ENCODE measurements at regions not wholly inside any gene's neighbourhood (a gene's known extent, or its start where the extent isn't known, plus 50 kb on each side); places are given as distances from the start of the nearest gene placed in this dataset.
"Not testable (repeated sequence)": the region's sequence is repeated elsewhere in the genome, so short reads cannot be mapped to it uniquely, and the experiment has no call there.

DNA sequence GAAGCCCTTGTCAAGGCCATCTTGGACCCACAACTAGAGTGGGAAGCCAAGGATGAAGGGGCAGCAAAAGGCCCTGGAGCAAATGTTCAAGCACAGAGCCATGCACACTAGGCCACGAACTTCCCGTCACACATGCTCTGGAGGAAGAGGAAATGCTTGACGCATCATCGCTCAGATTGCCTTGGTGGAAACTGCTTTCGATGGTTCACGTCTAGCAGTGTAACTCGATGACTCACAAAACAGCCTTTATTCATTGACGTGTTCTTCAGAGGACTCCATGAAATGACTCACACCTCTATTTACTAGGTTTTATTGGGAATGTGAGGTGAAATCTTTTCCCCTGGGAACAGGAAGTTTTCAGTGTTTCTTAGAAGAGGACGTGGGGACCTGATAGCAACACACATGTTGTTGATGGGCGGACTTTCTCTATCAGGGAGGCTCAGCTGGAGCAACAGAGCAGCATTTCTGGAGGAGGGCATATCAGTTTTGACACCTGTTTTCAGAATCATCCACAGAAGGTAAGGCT lies 79.8 kb upstream of the FLT1 start:
- TF ChIP-seq, protein P1, sequence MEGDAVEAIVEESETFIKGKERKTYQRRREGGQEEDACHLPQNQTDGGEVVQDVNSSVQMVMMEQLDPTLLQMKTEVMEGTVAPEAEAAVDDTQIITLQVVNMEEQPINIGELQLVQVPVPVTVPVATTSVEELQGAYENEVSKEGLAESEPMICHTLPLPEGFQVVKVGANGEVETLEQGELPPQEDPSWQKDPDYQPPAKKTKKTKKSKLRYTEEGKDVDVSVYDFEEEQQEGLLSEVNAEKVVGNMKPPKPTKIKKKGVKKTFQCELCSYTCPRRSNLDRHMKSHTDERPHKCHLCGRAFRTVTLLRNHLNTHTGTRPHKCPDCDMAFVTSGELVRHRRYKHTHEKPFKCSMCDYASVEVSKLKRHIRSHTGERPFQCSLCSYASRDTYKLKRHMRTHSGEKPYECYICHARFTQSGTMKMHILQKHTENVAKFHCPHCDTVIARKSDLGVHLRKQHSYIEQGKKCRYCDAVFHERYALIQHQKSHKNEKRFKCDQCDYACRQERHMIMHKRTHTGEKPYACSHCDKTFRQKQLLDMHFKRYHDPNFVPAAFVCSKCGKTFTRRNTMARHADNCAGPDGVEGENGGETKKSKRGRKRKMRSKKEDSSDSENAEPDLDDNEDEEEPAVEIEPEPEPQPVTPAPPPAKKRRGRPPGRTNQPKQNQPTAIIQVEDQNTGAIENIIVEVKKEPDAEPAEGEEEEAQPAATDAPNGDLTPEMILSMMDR (conservative IDR thresholded peaks at IDR 0.05; ENCODE audit: low read length): no peak
- no peak overlapping the region for H3K4me3 ChIP-seq (ENCODE audit: low read length)
- peak; percentile 94 for DNase-seq (ENCODE audit: low read depth)

DNA sequence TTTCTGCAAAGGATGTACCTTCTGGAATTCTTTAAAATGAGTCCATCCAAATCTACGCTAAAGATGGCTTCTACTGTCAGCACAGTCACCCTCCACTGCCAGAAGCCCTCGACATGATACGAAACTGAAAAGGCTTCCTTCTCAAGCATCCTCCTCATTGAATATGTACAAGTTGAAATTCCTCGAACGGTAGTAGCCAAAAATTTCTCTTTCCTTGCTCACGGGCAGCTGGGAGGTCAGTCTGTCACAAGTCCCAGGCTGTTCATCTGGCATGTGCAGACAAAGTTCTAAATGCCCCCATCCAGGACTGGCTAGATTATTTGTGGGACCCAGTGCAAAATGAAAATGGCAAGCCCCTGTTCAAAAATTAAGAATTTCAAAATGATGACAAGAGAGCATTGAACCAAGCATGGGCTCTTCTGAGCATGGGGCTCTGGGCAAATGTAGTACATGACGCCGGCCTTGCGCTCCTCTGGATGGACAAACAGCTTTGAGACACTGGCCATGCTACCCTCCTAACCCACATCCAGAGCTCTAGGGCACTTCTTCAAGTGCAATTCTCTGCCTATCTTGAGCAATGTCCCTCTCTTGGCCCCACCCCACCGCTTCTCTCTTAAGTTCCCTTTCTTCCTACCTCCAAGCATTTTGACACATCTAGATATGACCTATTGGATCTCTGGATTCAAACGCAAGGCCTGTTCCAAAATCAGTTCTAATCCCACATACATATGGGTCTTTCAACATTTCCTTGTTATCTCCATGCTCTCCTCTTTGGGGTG lies 78.9 kb upstream of the FLT1 start:
- TF ChIP-seq, protein P1 (conservative IDR thresholded peaks at IDR 0.05; ENCODE audit: low read length): no peak
- no peak overlapping the region for H3K4me3 ChIP-seq (ENCODE audit: low read length)
- DNase-seq (ENCODE audit: low read depth): no peak

DNA sequence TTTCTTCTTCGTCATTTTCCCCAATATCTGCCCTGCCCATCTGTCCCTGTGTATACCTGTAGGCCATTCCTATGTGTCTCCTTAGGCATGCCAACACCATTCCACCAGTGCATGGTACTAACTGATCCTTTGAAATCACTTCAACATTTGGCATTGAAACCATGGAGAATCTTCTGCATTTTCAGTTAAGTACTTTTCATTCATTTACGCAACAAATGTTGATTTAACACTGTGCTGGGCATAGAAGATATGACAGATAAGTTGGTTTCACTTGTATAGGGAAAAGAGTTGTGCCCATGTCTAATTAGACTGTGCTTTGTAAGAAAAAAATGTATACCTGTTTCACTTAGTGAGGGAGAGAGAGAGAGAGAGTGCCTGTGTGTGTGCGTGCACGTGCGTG lies 77.9 kb upstream of the FLT1 start:
- DNase-seq (ENCODE audit: low read depth): no peak
- H3K4me3 ChIP-seq (ENCODE audit: low read length): no peak overlapping the region
- TF ChIP-seq, protein P1 (conservative IDR thresholded peaks at IDR 0.05; ENCODE audit: low read length): no peak

DNA sequence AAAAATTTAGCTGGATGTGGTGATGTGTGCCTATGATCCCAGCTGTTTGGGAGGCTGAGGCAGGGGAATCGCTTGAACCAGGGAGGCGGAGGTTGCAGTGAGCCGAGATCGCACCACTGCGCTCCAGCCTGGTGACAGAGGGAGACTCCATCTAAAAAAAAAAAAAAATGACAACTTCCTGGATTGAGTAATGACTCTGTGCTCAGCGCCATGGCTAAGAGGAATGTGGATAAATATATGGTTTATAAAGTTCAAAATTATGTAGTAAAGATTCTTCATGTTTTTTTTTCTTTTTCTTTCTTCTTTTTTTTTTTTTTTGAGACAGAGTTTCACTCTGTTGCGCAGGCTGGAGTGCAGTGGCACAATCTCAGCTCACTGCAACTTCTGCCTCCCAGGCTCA lies 75.4 kb upstream of the FLT1 start:
- DNase-seq (ENCODE audit: low read depth); H3K4me3 ChIP-seq (ENCODE audit: low read length): not testable (repeated sequence)

DNA sequence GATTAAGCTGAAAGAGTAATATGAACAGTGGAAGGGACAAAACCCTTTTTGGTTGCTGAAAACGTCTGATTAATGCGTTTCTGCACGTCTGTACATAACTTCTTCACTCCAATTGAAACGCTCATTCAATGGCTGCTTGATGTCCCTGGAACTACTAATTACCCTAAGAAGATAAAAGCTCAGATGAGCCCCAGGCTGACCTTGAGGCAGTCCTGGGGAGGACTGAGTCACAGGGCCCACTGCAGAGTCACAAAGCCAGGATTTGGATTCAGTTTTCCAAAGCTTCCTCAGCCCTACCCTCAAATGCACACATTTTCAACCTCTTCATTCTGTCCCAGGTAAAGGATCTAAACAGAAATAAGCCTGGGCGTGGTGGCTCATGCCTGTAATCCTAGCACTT lies 75.0 kb upstream of the FLT1 start:
- H3K4me3 ChIP-seq (ENCODE audit: low read length): no peak overlapping the region
- TF ChIP-seq, protein P1 (conservative IDR thresholded peaks at IDR 0.05; ENCODE audit: low read length): no peak
- DNase-seq (ENCODE audit: low read depth): no peak

DNA sequence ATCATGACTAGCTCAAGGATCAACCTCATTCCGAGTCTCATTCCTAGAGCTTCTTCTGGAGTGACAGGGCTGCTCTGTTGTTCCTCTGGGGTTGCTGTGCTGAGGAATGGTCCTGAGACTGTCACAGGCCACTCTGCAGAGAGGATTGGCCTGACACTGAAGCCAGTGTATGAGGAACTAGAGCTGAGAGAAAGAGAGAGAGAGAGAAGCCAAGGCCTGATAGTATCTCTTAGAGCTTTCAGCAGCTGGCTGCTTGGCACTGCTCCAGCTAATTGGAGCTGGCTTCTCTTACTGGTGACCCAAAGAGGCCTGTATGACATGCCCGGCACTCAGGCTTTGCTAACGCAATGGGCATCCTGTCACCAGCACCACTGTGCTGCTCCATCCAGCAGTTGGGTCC lies 73.4 kb upstream of the FLT1 start:
- DNase-seq (ENCODE audit: low read depth): peak; percentile 60
- H3K4me3 ChIP-seq (ENCODE audit: low read length): no peak overlapping the region
- TF ChIP-seq, protein P1 (conservative IDR thresholded peaks at IDR 0.05; ENCODE audit: low read length): no peak

DNA sequence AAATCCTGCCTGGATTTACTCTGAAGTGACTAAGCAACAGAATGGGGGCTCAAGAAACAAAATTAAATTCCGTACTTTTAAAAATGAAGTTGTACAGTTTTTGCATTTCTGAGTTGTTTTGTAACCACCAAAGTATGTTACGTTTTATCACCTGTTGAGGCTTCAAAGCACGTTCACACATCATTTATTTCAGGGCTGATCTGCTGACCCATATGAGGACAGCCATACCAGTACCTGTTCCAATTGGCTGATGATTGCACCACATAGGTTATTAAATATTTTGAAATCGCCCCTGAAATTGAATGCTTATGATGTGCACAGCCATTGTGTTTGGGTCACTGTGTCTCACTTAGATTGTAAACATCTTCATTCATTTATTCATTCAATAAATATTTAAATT lies 72.0 kb upstream of the FLT1 start:
- no peak overlapping the region for H3K4me3 ChIP-seq (ENCODE audit: low read length)
- TF ChIP-seq, protein P1 (conservative IDR thresholded peaks at IDR 0.05; ENCODE audit: low read length): no peak
- no peak for DNase-seq (ENCODE audit: low read depth)

Measured in AG10803 (cell line).